ENCODE measurements at regions not wholly inside any gene's neighbourhood (a gene's known extent, or its start where the extent isn't known, plus 50 kb on each side); places are given as distances from the start of the nearest gene placed in this dataset.

DNA sequence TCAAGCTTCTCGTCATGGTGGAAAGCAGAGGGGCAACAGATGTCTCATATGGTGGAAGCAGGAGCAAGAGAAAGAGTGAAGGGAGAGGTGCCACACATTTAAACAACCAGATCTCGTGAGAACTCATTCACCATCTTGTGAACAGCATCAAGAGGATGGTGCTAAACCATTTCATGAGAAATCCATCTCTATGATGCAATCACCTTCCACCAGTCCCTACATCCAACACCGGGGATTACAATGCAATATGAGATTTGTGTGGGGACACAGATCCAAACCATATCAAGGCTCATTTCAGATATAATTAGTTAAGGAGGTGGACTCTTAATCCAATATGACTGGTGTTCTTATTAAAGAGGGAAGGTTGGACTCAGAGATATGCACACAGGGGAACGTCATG lies 272.8 kb downstream of the KCNS3 start (continued):
- TF ChIP-seq, protein P1, sequence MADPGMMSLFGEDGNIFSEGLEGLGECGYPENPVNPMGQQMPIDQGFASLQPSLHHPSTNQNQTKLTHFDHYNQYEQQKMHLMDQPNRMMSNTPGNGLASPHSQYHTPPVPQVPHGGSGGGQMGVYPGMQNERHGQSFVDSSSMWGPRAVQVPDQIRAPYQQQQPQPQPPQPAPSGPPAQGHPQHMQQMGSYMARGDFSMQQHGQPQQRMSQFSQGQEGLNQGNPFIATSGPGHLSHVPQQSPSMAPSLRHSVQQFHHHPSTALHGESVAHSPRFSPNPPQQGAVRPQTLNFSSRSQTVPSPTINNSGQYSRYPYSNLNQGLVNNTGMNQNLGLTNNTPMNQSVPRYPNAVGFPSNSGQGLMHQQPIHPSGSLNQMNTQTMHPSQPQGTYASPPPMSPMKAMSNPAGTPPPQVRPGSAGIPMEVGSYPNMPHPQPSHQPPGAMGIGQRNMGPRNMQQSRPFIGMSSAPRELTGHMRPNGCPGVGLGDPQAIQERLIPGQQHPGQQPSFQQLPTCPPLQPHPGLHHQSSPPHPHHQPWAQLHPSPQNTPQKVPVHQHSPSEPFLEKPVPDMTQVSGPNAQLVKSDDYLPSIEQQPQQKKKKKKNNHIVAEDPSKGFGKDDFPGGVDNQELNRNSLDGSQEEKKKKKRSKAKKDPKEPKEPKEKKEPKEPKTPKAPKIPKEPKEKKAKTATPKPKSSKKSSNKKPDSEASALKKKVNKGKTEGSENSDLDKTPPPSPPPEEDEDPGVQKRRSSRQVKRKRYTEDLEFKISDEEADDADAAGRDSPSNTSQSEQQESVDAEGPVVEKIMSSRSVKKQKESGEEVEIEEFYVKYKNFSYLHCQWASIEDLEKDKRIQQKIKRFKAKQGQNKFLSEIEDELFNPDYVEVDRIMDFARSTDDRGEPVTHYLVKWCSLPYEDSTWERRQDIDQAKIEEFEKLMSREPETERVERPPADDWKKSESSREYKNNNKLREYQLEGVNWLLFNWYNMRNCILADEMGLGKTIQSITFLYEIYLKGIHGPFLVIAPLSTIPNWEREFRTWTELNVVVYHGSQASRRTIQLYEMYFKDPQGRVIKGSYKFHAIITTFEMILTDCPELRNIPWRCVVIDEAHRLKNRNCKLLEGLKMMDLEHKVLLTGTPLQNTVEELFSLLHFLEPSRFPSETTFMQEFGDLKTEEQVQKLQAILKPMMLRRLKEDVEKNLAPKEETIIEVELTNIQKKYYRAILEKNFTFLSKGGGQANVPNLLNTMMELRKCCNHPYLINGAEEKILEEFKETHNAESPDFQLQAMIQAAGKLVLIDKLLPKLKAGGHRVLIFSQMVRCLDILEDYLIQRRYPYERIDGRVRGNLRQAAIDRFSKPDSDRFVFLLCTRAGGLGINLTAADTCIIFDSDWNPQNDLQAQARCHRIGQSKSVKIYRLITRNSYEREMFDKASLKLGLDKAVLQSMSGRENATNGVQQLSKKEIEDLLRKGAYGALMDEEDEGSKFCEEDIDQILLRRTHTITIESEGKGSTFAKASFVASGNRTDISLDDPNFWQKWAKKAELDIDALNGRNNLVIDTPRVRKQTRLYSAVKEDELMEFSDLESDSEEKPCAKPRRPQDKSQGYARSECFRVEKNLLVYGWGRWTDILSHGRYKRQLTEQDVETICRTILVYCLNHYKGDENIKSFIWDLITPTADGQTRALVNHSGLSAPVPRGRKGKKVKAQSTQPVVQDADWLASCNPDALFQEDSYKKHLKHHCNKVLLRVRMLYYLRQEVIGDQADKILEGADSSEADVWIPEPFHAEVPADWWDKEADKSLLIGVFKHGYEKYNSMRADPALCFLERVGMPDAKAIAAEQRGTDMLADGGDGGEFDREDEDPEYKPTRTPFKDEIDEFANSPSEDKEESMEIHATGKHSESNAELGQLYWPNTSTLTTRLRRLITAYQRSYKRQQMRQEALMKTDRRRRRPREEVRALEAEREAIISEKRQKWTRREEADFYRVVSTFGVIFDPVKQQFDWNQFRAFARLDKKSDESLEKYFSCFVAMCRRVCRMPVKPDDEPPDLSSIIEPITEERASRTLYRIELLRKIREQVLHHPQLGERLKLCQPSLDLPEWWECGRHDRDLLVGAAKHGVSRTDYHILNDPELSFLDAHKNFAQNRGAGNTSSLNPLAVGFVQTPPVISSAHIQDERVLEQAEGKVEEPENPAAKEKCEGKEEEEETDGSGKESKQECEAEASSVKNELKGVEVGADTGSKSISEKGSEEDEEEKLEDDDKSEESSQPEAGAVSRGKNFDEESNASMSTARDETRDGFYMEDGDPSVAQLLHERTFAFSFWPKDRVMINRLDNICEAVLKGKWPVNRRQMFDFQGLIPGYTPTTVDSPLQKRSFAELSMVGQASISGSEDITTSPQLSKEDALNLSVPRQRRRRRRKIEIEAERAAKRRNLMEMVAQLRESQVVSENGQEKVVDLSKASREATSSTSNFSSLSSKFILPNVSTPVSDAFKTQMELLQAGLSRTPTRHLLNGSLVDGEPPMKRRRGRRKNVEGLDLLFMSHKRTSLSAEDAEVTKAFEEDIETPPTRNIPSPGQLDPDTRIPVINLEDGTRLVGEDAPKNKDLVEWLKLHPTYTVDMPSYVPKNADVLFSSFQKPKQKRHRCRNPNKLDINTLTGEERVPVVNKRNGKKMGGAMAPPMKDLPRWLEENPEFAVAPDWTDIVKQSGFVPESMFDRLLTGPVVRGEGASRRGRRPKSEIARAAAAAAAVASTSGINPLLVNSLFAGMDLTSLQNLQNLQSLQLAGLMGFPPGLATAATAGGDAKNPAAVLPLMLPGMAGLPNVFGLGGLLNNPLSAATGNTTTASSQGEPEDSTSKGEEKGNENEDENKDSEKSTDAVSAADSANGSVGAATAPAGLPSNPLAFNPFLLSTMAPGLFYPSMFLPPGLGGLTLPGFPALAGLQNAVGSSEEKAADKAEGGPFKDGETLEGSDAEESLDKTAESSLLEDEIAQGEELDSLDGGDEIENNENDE (IDR thresholded peaks at IDR 0.05; ENCODE audit: insufficient replicate concordance, low read length), result no peak
- TF ChIP-seq RAD21 (IDR thresholded peaks at IDR 0.05 in 1 of 2, conservative IDR thresholded peaks at IDR 0.05 in 1 of 2; ENCODE audit: low read depth in 2 of 2, low read length in 2 of 2) (no peak), BRCA1 (IDR thresholded peaks at IDR 0.05; ENCODE audit: low read depth, low read length) (no peak), EZH2 (IDR thresholded peaks at IDR 0.05; ENCODE audit: low read depth, low read length, severe bottlenecking) (no peak)
